Ecto neural progenitor cell (in vitro differentiated cells): ENCODE measurements at regions not wholly inside any gene's neighbourhood (a gene's known extent, or its start where the extent isn't known, plus 50 kb on each side); places are given as distances from the start of the nearest gene placed in this dataset.

Experiments
- DNase-seq: peaks from one replicate; pipeline ENCODE4 v3.0.0-alpha.2; 2018; ENCODE audit warnings: low spot score

DNA sequence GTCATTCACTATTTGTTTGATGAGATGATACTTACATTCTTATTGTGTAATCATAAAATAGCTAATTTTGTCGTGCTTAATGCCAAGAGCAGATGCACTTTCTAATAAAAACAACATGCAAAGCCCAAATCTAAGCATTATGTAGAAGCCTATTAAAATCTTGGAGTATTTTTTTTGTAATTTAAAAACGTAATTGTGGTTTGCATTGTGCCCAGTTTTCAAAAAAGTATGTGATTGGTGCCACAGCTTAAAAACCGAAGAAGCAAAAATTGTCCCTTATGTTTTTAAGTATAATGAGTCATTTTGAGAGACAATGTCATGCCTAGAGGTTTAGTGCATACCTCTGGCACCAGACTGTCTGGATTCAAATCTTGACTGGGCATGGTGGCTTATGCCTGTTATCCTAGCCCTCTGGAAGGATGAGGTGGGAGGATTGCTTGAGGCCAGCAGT, 464.8 kb upstream of the RGS6 start:
- DNase-seq, result no peak

- no peak for DNase-seq
Observed at GRCh38 chr14:71468701-71469100, 463.5 kb upstream of the RGS6 start.

DNA sequence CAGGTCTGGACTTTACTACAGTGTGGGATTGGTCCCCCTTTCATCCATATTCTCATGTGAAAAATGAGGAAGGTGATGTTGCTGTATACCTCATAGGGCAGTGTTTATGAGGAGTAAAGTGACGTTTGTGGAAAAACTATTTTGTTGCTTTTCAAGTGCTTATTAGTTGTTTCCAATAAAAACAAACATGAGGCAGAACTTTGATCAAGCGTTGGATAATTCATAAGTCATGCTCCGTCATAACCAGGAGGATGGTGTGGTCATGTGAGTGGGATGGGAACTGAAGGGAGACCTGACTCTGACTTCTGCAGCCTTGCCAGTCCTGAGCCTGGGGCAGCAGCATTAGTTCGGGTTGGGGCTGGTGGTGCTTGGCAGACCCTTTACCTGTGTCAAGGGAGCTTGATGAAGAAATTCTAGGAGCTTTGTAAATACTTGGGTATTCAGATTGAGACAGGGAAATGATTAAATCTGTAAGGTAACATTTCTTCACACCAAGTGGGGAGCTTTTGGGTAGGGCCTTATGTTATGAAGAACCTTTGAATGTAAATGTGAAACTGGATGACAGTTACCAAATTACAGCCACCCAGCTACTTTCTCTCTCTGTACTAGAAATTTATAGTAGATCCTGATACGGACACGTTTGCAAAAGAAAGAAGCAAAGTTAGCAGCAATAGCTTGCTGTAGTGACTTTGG, 462.4 kb upstream of the RGS6 start:
- DNase-seq, result no peak

DNA sequence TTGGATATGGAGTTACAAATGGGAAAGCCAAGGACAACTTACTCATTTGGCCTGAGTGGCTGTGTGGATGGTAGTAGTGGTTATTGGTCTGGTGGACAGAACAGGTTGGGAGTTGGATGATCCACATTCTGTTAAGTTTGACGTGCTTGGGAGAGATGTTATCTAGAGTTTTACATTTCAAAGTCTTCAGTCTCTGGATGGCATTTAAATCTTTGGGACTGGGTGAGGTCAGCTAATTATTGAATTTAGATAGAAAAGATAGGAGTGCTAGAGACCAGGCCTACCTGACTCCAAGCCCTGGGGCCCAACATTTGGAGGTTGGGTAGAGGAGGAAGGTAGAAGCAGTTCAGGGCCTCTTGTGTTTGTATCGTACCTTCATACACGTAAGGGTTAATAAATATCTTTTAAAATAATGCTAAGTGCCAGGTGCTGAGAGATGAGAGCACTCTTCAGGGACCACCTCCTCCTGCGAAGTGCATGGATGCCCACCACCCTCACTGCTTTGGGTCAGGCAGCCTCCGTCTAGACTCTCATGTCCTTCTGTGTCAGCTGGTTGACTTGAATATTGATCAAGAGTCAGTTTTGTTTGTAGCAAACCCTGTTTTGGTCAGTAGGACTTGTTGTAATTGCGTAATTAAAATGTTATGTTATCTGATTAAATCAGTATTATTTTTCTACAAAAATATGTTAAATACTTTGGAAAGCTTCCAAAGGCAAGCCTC, 460.4 kb upstream of the RGS6 start:
- no peak for DNase-seq

- DNase-seq, result no peak
Observed at GRCh38 chr14:71472356-71473340, 459.6 kb upstream of the RGS6 start.

DNA sequence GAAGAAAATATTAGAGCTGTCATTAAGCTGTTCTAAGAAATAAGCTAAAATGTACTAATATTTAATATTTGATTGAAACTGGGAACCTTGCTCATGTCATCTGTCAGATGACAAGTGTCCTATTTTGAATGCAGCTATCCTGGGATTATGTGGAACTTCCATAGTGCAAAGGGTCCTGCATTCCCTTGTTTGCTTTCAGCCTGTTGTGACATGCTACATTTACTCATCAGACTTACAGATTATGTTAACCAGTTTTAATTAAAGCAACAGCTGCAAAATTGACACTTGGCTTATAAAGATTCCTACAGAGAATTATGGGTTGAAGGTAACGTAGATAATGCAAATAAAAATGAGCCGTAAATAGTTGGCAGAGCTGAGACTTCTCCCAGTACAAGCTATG, 458.4 kb upstream of the RGS6 start:
- no peak for DNase-seq

- no peak for DNase-seq
Observed at GRCh38 chr14:71474301-71475265, 457.6 kb upstream of the RGS6 start.

- DNase-seq, result no peak
Observed at GRCh38 chr14:71475916-71476315, 456.3 kb upstream of the RGS6 start.

- no peak for DNase-seq
Observed at GRCh38 chr14:71478542-71478941, 453.7 kb upstream of the RGS6 start.

DNA sequence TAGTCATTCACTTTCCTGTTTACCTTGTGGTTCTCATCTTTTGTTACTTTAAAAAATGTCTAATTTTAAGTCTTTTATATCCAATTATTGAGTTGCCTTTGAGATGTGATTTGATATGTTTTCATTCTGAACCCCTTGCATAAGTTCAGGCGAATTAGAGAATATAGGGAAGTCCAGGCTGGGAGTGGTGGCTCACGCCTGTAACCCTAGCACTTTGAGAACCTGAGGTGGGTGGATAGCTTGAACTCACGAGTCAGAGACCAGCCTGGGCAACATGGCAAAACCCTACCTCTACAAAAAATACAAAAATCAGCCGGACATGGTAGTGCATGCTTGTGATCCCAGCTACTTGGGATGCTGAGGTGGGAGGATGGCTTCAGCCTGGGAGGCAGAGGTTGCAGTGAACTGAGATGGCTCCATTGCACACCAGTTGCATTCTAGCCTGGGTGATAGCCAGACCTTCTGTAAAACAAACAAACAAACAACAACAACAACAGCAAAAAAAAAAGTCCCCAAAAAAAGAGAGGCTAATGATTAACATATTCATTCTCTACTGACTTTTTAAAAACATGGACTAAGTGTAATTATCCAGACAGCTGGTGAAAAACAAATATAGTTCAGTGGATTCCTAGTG, 451.1 kb upstream of the RGS6 start:
- no peak for DNase-seq

- no peak for DNase-seq
Observed at GRCh38 chr14:71482671-71483070, 449.6 kb upstream of the RGS6 start.

GRCh38 chr14:71483154-71483553, 449.1 kb upstream of the RGS6 start:
- no peak for DNase-seq

GRCh38 chr14:71485833-71486232, 446.4 kb upstream of the RGS6 start:
- DNase-seq, result no peak

DNA sequence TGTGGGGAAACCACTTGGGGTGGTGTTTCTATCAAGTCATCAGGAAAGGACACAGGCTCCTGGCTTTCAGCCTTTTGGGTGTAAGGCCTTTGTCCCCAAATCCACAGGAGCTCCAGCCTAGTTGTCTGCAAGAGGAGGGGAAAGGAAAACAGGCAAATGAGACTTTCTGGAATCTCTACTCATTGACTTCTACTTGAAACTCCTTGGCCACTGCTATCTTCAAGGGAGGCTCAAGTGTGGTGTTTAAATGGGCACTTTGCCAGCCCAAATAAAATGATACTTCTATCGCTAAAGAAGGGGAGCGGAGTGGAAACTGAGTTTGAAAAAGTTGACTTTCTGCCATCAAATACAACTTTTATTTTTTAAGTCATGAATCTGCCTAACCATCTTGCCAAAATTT, 445.9 kb upstream of the RGS6 start:
- DNase-seq, result no peak

GRCh38 chr14:71487449-71487848, 444.8 kb upstream of the RGS6 start:
- DNase-seq, result no peak

GRCh38 chr14:71487941-71488340, 444.3 kb upstream of the RGS6 start:
- no peak for DNase-seq

DNA sequence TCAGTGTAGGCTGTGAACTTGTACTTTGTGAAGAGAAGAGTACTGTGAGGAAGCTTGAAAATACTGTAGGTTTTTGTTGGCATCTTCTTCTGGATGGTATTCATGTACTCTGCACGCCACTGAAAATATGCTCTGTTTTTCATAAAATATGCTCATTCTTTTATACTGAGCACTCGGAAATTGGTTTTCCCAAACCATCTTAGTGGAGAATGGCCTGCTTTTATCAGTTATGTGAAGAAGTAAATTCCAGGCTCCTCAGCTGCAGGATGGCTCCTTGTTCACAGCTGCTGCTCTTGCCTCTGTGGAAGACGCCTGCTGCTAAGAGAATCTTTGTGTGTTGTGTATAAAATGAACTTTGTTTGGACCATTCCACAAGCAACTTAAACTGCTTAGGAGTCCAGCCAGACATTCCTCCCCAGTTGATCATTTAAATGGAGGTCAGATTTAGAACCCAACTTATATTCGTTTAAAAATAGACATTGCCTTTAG, 443.5 kb upstream of the RGS6 start:
- DNase-seq, result no peak

DNA sequence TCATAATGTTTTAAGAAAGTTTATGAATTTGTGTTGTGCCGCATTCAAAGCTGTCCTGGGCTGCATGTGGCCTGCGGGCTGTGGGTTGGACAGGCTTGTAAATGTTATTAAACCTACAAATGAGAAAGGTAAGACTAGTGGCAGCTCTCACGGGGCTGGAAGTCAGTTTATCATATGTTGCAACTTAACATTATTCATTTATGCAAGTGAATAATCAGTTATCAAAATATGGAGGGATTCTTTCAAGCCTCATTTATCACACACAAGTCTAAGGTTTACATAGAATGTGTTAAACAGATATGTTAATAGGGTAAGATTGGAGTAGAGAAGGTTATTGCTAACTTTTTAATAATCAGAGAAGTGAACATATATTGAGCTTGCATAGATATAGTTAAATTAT, 442.5 kb upstream of the RGS6 start:
- DNase-seq, result no peak

GRCh38 chr14:71491931-71492330, 440.3 kb upstream of the RGS6 start:
- DNase-seq, result no peak

- DNase-seq, result no peak
Observed at GRCh38 chr14:71492346-71492745, 439.9 kb upstream of the RGS6 start.

- no peak for DNase-seq
Observed at GRCh38 chr14:71497645-71498086, 434.6 kb upstream of the RGS6 start.
